CD4-positive, alpha-beta T cell (primary cell): ENCODE measurements at regions not wholly inside any gene's neighbourhood (a gene's known extent, or its start where the extent isn't known, plus 50 kb on each side); places are given as distances from the start of the nearest gene placed in this dataset.

Experiments
- ATAC-seq: fragments of 200-7000 bp; cut with Tn5 transposase; one replicate; pipeline ENCODE4 v1.10.0; 2022; ENCODE audit warnings: mild to moderate bottlenecking; ENCODE audit not compliant: poor library complexity
- CTCF ChIA-PET: fragments of 350-600 bp; sonication (Branson Sonifier 250); formaldehyde crosslinking; loops from one replicate; lab custom pipeline; 2021; ENCODE audit warnings: antibody characterized with exemption, inconsistent platforms; lab: Charles Lee
- POLR2A ChIA-PET: fragments of 350-600 bp; sonication (Branson Sonifier 250); formaldehyde crosslinking; loops from one replicate; lab custom pipeline; 2021; ENCODE audit warnings: antibody characterized with exemption, inconsistent platforms; lab: Charles Lee
- DNase-seq, 14 experiments: peaks; one replicate each; pipeline ENCODE4 v3.0.0-alpha.2; 2013 to 2020; ENCODE audit warnings: mixed read lengths in 2 of 14
- H3K27ac ChIP-seq, 2 donors: one replicate each; pipeline versions ENCODE4 v1.5.1 to v1.7.0; 2013; ENCODE audit warnings: low read length in 2 of 2, low read depth in 1 of 2, mild to moderate bottlenecking in 1 of 2
- H3K27me3 ChIP-seq, 2 experiments: 1 replicate in 1 of 2; 2 replicates in 1 of 2; pipeline versions ENCODE4 v1.6.1 to v1.7.0; 2013; ENCODE audit warnings: low read length in 2 of 2, control low read depth in 1 of 2, mild to moderate bottlenecking in 1 of 2, moderate library complexity in 1 of 2; ENCODE audit not compliant: insufficient read depth in 2 of 2, control insufficient read depth in 1 of 2
- H3K36me3 ChIP-seq: one replicate; pipeline ENCODE4 v1.6.1; 2013; ENCODE audit warnings: low read length, control low read depth; ENCODE audit not compliant: insufficient read depth
- H3K4me1 ChIP-seq: one replicate; pipeline ENCODE4 v1.6.1; 2013; ENCODE audit warnings: low read length, control low read depth; ENCODE audit not compliant: insufficient read depth
- H3K4me3 ChIP-seq: one replicate; pipeline ENCODE4 v1.5.1; 2013; ENCODE audit warnings: mild to moderate bottlenecking, low read length, moderate library complexity
- H3K9me3 ChIP-seq, 2 experiments: 1 replicate in 1 of 2; 2 replicates in 1 of 2; pipeline versions ENCODE4 v1.6.1 to v1.7.0; 2013; ENCODE audit warnings: low read length in 2 of 2, mild to moderate bottlenecking in 2 of 2, control low read depth in 1 of 2, moderate library complexity in 1 of 2; ENCODE audit not compliant: control insufficient read depth in 1 of 2, insufficient read depth in 1 of 2
- H3K27ac Mint-ChIP-seq: one replicate; pipeline ENCODE4 v1.8.0; 2020; ENCODE audit warnings: mixed read lengths
- H3K27me3 Mint-ChIP-seq: one replicate; pipeline ENCODE4 v1.8.0; 2021; ENCODE audit warnings: mixed read lengths
- H3K36me3 Mint-ChIP-seq: one replicate; pipeline ENCODE4 v1.8.0; 2021; ENCODE audit warnings: low read depth, mixed read lengths
- H3K4me1 Mint-ChIP-seq: one replicate; pipeline ENCODE4 v1.8.0; 2021; ENCODE audit warnings: low read depth, mixed read lengths
- H3K4me3 Mint-ChIP-seq: one replicate; pipeline ENCODE4 v1.8.0; 2020; ENCODE audit warnings: mild to moderate bottlenecking, mixed read lengths
- H3K9me3 Mint-ChIP-seq: one replicate; pipeline ENCODE4 v1.8.0; 2020; ENCODE audit warnings: mixed read lengths
- CTCF ChIP-seq: fragments of 200-600 bp; IDR thresholded peaks from one replicate; pipeline ENCODE4 v1.8.0; 2022; ENCODE audit warnings: antibody characterized with exemption, mild to moderate bottlenecking
- intact Hi-C, 2 experiments: fragments of 100-400 bp; cut with DNase I in 1 of 2; cut with micrococcal nuclease in 1 of 2; formaldehyde crosslinking; loops; one replicate each; pipeline versions ENCODE4 v1.15.1 to v1.9.0; 2023 to 2025; cut with DNase I, micrococcal nuclease

DNA sequence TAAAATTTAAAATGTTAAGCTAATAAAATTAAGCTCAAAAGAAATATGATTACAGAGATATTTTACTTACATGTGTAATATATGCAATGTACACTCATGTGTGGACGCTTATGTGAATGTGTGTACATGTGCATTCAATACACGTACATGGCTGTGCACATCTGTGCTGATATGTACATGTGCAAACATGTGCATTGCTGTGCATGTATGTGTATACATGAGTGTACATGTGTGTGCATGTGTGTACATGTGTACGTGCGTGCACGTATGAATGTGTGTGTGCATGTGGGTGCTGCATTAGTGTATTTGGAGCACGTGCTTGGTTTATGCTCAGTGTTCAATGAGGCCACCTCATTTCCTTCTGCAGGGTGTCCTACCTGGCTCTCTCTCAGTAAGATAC is 88.2 kb upstream of the TMEM18 start:
- H3K27me3 Mint-ChIP-seq = peaks cover 3% of the 10 kb centered on the region
- DNase-seq = no peak
- ATAC-seq = no peak
- ChIA-PET CTCF (no interaction called here), POLR2A (no interaction called here)
- H3K36me3 ChIP-seq = no peaks in the 10 kb centered on the region
- no peaks in the 10 kb centered on the region for H3K27me3 ChIP-seq
- no peaks in the 10 kb centered on the region for H3K9me3 Mint-ChIP-seq
- H3K4me3 ChIP-seq = no peak overlapping the region
- no peaks in the 10 kb centered on the region for H3K9me3 ChIP-seq
- H3K4me3 Mint-ChIP-seq = no peak overlapping the region
- H3K4me1 Mint-ChIP-seq = no peaks in the 10 kb centered on the region
- peaks cover 10% of the 10 kb centered on the region for H3K4me1 ChIP-seq
- TF ChIP-seq CTCF = no peak
- H3K27ac ChIP-seq = no peak overlapping the region
- H3K36me3 Mint-ChIP-seq = no peaks in the 10 kb centered on the region
- no peak overlapping the region for H3K27ac Mint-ChIP-seq
- intact Hi-C loops = no loop called here

GRCh38 chr2:763766-764525 is 86.7 kb upstream of the TMEM18 start:
- H3K27me3 ChIP-seq = no peaks in the 10 kb centered on the region
- POLR2A ChIA-PET = no interaction called here
- no peaks in the 10 kb centered on the region for H3K9me3 ChIP-seq
- no peak for TF ChIP-seq CTCF
- Mint-ChIP-seq H3K4me1 (no peaks in the 10 kb centered on the region), H3K4me3 (no peak overlapping the region), H3K27me3 (peaks cover 1% of the 10 kb centered on the region), H3K9me3 (no peaks in the 10 kb centered on the region), H3K36me3 (no peaks in the 10 kb centered on the region), H3K27ac (no peak overlapping the region)
- intact Hi-C loops = no loop called here
- CTCF ChIA-PET = no interaction called here
- no peak overlapping the region for H3K4me3 ChIP-seq
- peaks cover 10% of the 10 kb centered on the region for H3K4me1 ChIP-seq
- ATAC-seq (no peak), DNase-seq (no peak)
- no peak overlapping the region for H3K27ac ChIP-seq
- no peaks in the 10 kb centered on the region for H3K36me3 ChIP-seq

- DNase-seq (no peak), ATAC-seq (no peak)
- H3K27me3 Mint-ChIP-seq = no peaks in the 10 kb centered on the region
- Histone ChIP-seq H3K4me1 (peaks cover 10% of the 10 kb centered on the region), H3K27ac (no peak overlapping the region), H3K9me3 (no peaks in the 10 kb centered on the region), H3K36me3 (no peaks in the 10 kb centered on the region), H3K27me3 (no peaks in the 10 kb centered on the region), H3K4me3 (no peak overlapping the region)
- ChIA-PET CTCF (no interaction called here), POLR2A (no interaction called here)
- no peak overlapping the region for H3K4me3 Mint-ChIP-seq
- H3K36me3 Mint-ChIP-seq = no peaks in the 10 kb centered on the region
- TF ChIP-seq CTCF = no peak
- no peaks in the 10 kb centered on the region for H3K4me1 Mint-ChIP-seq
- H3K27ac Mint-ChIP-seq = no peak overlapping the region
- no peaks in the 10 kb centered on the region for H3K9me3 Mint-ChIP-seq
- intact Hi-C loops = no loop called here
Measured at GRCh38 chr2:762646-763045, 85.4 kb upstream of the TMEM18 start.
